H9 (cell line): ENCODE measurements at regions not wholly inside any gene's neighbourhood (a gene's known extent, or its start where the extent isn't known, plus 50 kb on each side); places are given as distances from the start of the nearest gene placed in this dataset.

Source experiments
- DNase-seq: peaks from one replicate; pipeline ENCODE4 v3.0.0-alpha.2; 2017
- H2AFZ ChIP-seq: one replicate; pipeline ENCODE4 v1.6.1; 2013; ENCODE audit warnings: mild to moderate bottlenecking, low read length, control low read depth, moderate library complexity
- H2AK5ac ChIP-seq: 2 replicates; pipeline ENCODE4 v1.6.1; 2013; ENCODE audit warnings: low read length, control low read depth, mixed read lengths; ENCODE audit not compliant: insufficient read length
- H2BK120ac ChIP-seq: one replicate; pipeline ENCODE4 v1.6.1; 2013; ENCODE audit warnings: low read depth, mild to moderate bottlenecking, low read length, control low read depth, inconsistent platforms; ENCODE audit not compliant: poor library complexity, severe bottlenecking
- H2BK12ac ChIP-seq: 2 replicates; pipeline ENCODE4 v1.6.1; 2013; ENCODE audit warnings: low read length, control low read depth, mixed read lengths, low read depth; ENCODE audit not compliant: insufficient read length
- H2BK15ac ChIP-seq: 2 replicates; pipeline ENCODE4 v1.6.1; 2013; ENCODE audit warnings: low read depth, low read length, control low read depth
- H2BK20ac ChIP-seq: one replicate; pipeline ENCODE4 v1.6.1; 2013; ENCODE audit warnings: low read depth, mild to moderate bottlenecking, low read length, control low read depth, inconsistent platforms; ENCODE audit not compliant: poor library complexity, severe bottlenecking
- H2BK5ac ChIP-seq: 2 replicates; pipeline ENCODE4 v1.6.1; 2013; ENCODE audit warnings: low read length, control low read depth, mixed read lengths; ENCODE audit not compliant: insufficient read length
- H3K14ac ChIP-seq: 2 replicates; pipeline ENCODE4 v1.6.1; 2013; ENCODE audit warnings: low read length, control low read depth; ENCODE audit not compliant: insufficient read depth
- H3K18ac ChIP-seq: 2 replicates; pipeline ENCODE4 v1.6.1; 2013; ENCODE audit warnings: low read depth, mild to moderate bottlenecking, mixed read lengths, low read length, control low read depth; ENCODE audit not compliant: insufficient read length
- H3K23ac ChIP-seq: 2 replicates; pipeline ENCODE4 v1.6.1; 2013; ENCODE audit warnings: low read length, control low read depth, mixed read lengths, low read depth; ENCODE audit not compliant: insufficient read length
- H3K23me2 ChIP-seq: 2 replicates; pipeline ENCODE4 v1.6.1; 2013; ENCODE audit warnings: low read depth, mild to moderate bottlenecking, mixed read lengths, low read length, control low read depth; ENCODE audit not compliant: insufficient read length, poor library complexity, severe bottlenecking
- H3K27ac ChIP-seq: 2 replicates; pipeline ENCODE4 v1.5.1; 2013; ENCODE audit warnings: low read length, control low read depth, mixed read lengths, low read depth; ENCODE audit not compliant: insufficient read length
- H3K27me3 ChIP-seq: 2 replicates; pipeline ENCODE4 v1.6.1; 2013; ENCODE audit warnings: low read length, control low read depth, inconsistent platforms; ENCODE audit not compliant: insufficient read depth
- H3K4ac ChIP-seq: 2 replicates; pipeline ENCODE4 v1.6.1; 2013; ENCODE audit warnings: low read depth, mild to moderate bottlenecking, control low read depth, inconsistent platforms, low read length, moderate library complexity
- H3K4me1 ChIP-seq: 2 replicates; pipeline ENCODE4 v1.6.1; 2013; ENCODE audit warnings: low read length, control low read depth, inconsistent platforms; ENCODE audit not compliant: insufficient read depth
- H3K4me2 ChIP-seq: 2 replicates; pipeline ENCODE4 v1.6.1; 2013; ENCODE audit warnings: low read length, control low read depth, mixed read lengths; ENCODE audit not compliant: insufficient read length, insufficient read depth
- H3K56ac ChIP-seq: 2 replicates; pipeline ENCODE4 v1.6.1; 2013; ENCODE audit warnings: low read depth, mild to moderate bottlenecking, mixed read lengths, low read length, control low read depth; ENCODE audit not compliant: insufficient read length
- H3K79me1 ChIP-seq: 2 replicates; pipeline ENCODE4 v1.6.1; 2013; ENCODE audit warnings: low read depth, mild to moderate bottlenecking, moderate library complexity, low read length, control low read depth, inconsistent platforms; ENCODE audit not compliant: insufficient read depth, poor library complexity, severe bottlenecking
- H3K79me2 ChIP-seq: 2 replicates; pipeline ENCODE4 v1.6.1; 2013; ENCODE audit warnings: low read length, control low read depth, inconsistent platforms; ENCODE audit not compliant: insufficient read depth
- H3K9ac ChIP-seq: 2 replicates; pipeline ENCODE4 v1.6.1; 2013; ENCODE audit warnings: low read length, control low read depth, mixed read lengths; ENCODE audit not compliant: insufficient read length; ENCODE audit errors: extremely low read depth
- H3K9me3 ChIP-seq: one replicate; pipeline ENCODE4 v1.6.1; 2013; ENCODE audit warnings: low read depth, low read length, inconsistent platforms; ENCODE audit not compliant: control insufficient read depth
- H3T11ph ChIP-seq: one replicate; pipeline ENCODE4 v1.6.1; 2013; ENCODE audit warnings: mild to moderate bottlenecking, low read length, control low read depth, inconsistent platforms
- H4K20me1 ChIP-seq: one replicate; pipeline ENCODE4 v1.6.1; 2013; ENCODE audit not compliant: control insufficient read depth, insufficient read length, insufficient read depth
- H4K5ac ChIP-seq: 2 replicates; pipeline ENCODE4 v1.6.1; 2013; ENCODE audit warnings: low read depth, mild to moderate bottlenecking, mixed read lengths, low read length, control low read depth; ENCODE audit not compliant: insufficient read length
- H4K8ac ChIP-seq: replicated peaks from 2 replicates; pipeline ENCODE4 v1.6.1; 2013; ENCODE audit warnings: low read length, control low read depth, mixed read lengths, low read depth; ENCODE audit not compliant: insufficient read length
- H4K91ac ChIP-seq: 2 replicates; pipeline ENCODE4 v1.6.1; 2013; ENCODE audit warnings: low read depth, mild to moderate bottlenecking, moderate library complexity, mixed read lengths, low read length, control low read depth; ENCODE audit not compliant: insufficient read length
- H3K27ac Mint-ChIP-seq, 3 experiments: 2 replicates in 2 of 3; 3 replicates in 1 of 3; pipeline ENCODE4 v1.8.0; 2020 to 2021; ENCODE audit warnings: mixed read lengths in 3 of 3, mild to moderate bottlenecking in 1 of 3, moderate library complexity in 1 of 3
- H3K27me3 Mint-ChIP-seq: 2 replicates; pipeline ENCODE4 v1.8.0; 2021; ENCODE audit warnings: low read depth, mild to moderate bottlenecking, moderate library complexity, mixed read lengths
- H3K36me3 Mint-ChIP-seq, 3 experiments: 2 replicates in 2 of 3; 3 replicates in 1 of 3; pipeline ENCODE4 v1.8.0; 2020 to 2021; ENCODE audit warnings: low read depth in 3 of 3, mixed read lengths in 3 of 3; ENCODE audit not compliant: insufficient read depth in 1 of 3
- H3K4me1 Mint-ChIP-seq, 2 experiments: 2 replicates each; pipeline ENCODE4 v1.8.0; 2020; ENCODE audit warnings: mixed read lengths in 2 of 2
- H3K4me3 Mint-ChIP-seq, 2 experiments: 2 replicates in 1 of 2; 3 replicates in 1 of 2; pipeline ENCODE4 v1.8.0; 2020 to 2021; ENCODE audit warnings: mild to moderate bottlenecking in 2 of 2, mixed read lengths in 2 of 2, moderate library complexity in 1 of 2
- H3K9me3 Mint-ChIP-seq, 2 experiments: 2 replicates in 1 of 2; 3 replicates in 1 of 2; pipeline ENCODE4 v1.8.0; 2020; ENCODE audit warnings: mild to moderate bottlenecking in 2 of 2, mixed read lengths in 2 of 2, moderate library complexity in 1 of 2
- CTCF ChIP-seq: fragments of 200-600 bp; sonication (generic); conservative IDR thresholded peaks from 3 replicates; pipeline ENCODE4 v1.8.0; 2021; ENCODE audit warnings: antibody characterized with exemption, mild to moderate bottlenecking
- WGBS: extraction: QIAGEN DNeasy Blood & Tissue Kit; methylation state at CpG from one replicate; pipeline ENCODE4 v1.1.7; 2013; ENCODE audit warnings: missing lambda C conversion rate, low lambda C conversion rate, mixed read lengths; ENCODE audit not compliant: insufficient read length; ENCODE audit errors: extremely low coverage; 5-methylcytosine and 5-hydroxymethylcytosine counted together

- Histone ChIP-seq H3K14ac (no peak overlapping the region), H3K9ac (no peak overlapping the region), H3K27me3 (no peaks in the 10 kb centered on the region), H3K23ac (no peak overlapping the region), H2BK120ac (no peak overlapping the region), H3K79me2 (no peaks in the 10 kb centered on the region), H4K91ac (no peak overlapping the region), H2BK15ac (no peak overlapping the region), H4K5ac (no peak overlapping the region), H2BK12ac (no peak overlapping the region), H3K23me2 (no peaks in the 10 kb centered on the region), H4K8ac (no peak overlapping the region), H2BK20ac (peak overlapping the region; percentile 11), H2AK5ac (no peak overlapping the region), H3K18ac (no peak overlapping the region), H3K4me1 (peaks cover 2% of the 10 kb centered on the region; the same call in 1 of the 2 replicates), H2AFZ (no peak overlapping the region), H3K79me1 (no peaks in the 10 kb centered on the region), H3K4me2 (no peak overlapping the region), H3K56ac (no peak overlapping the region), H3K4ac (no peak overlapping the region), H3K9me3 (no peaks in the 10 kb centered on the region), H4K20me1 (no peaks in the 10 kb centered on the region), H2BK5ac (no peak overlapping the region), H3K27ac (no peak overlapping the region), H3T11ph (no peak overlapping the region)
- Mint-ChIP-seq H3K9me3 (peaks cover 2 to 5% of the 10 kb centered on the region in 2 experiments; a peak in 3 of 5 replicates), H3K36me3 (peaks cover 0 to 9% (median 0%) of the 10 kb centered on the region in 3 experiments; a peak in 3 of 7 replicates), H3K4me3 (no peak overlapping the region), H3K27ac (no peak overlapping the region), H3K27me3 (no peaks in the 10 kb centered on the region), H3K4me1 (peaks cover 5% of the 10 kb centered on the region in 2 experiments)
- DNase-seq = no peak
- TF ChIP-seq CTCF = no peak
- WGBS = no CpG with 5 or more reads among the region's 4 CpGs
Observed at GRCh38 chr13:105112561-105112960, 1422.9 kb downstream of the EFNB2 start.
